BLaER1 (cell line): ENCODE measurements at regions not wholly inside any gene's neighbourhood (a gene's known extent, or its start where the extent isn't known, plus 50 kb on each side); places are given as distances from the start of the nearest gene placed in this dataset.
"Not testable (repeated sequence)": the region's sequence is repeated elsewhere in the genome, so short reads cannot be mapped to it uniquely, and the experiment has no call there.

Experiments used
- H3K27ac ChIP-seq: shearing (Covaris generic); formaldehyde crosslinking; 2 replicates; pipeline ENCODE4 v1.8.1; 2022
- H3K27me3 ChIP-seq: shearing (Covaris generic); formaldehyde crosslinking; 2 replicates; pipeline ENCODE4 v1.8.1; 2022
- H3K36me3 ChIP-seq: shearing (Covaris generic); formaldehyde crosslinking; 2 replicates; pipeline ENCODE4 v1.8.1; 2022
- H3K4me1 ChIP-seq: shearing (Covaris generic); formaldehyde crosslinking; 2 replicates; pipeline ENCODE4 v1.8.1; 2022
- H3K4me2 ChIP-seq: shearing (Covaris generic); formaldehyde crosslinking; 2 replicates; pipeline ENCODE4 v1.8.1; 2022
- H3K4me3 ChIP-seq: shearing (Covaris generic); formaldehyde crosslinking; 2 replicates; pipeline ENCODE4 v1.8.1; 2022
- H3K9ac ChIP-seq: shearing (Covaris generic); formaldehyde crosslinking; 2 replicates; pipeline ENCODE4 v1.8.1; 2022
- H3K9me3 ChIP-seq: shearing (Covaris generic); formaldehyde crosslinking; 2 replicates; pipeline ENCODE4 v1.8.1; 2022
- H4K20me1 ChIP-seq: shearing (Covaris generic); formaldehyde crosslinking; 2 replicates; pipeline ENCODE4 v1.8.1; 2022
- Cebpa-rat ChIP-seq: shearing (Covaris generic); IDR thresholded peaks from 2 replicates; pipeline ENCODE4 v1.8.1; 2022

DNA sequence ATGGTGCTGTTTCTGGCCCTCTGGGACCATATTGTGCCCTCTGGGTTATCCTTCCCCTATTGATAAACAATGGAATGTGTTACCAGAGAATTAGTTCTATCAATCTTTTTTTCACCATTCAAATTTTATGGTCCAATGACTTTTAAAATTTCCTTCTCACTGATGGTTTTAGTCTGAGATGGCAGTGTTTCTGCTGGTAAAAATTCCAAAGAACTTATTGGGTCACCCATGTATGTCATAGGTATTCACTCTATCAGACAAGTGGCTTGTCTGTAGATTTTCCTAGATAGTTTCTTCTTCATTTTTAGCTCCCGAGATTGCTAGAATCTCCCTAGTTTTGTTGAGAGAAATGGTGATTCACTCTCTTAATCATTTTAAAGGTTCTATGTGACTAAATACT, 357.2 kb upstream of the RGS17 start:
- TF ChIP-seq Cebpa-rat, result no peak
- no peaks in the 10 kb centered on the region for H4K20me1 ChIP-seq
- no peaks in the 10 kb centered on the region for H3K4me1 ChIP-seq
- H3K4me2 ChIP-seq, result no peak overlapping the region
- no peak overlapping the region for H3K4me3 ChIP-seq
- H3K27me3 ChIP-seq, result no peaks in the 10 kb centered on the region
- H3K36me3 ChIP-seq, result no peaks in the 10 kb centered on the region
- no peak overlapping the region for H3K27ac ChIP-seq
- H3K9ac ChIP-seq, result no peak overlapping the region
- no peaks in the 10 kb centered on the region for H3K9me3 ChIP-seq

DNA sequence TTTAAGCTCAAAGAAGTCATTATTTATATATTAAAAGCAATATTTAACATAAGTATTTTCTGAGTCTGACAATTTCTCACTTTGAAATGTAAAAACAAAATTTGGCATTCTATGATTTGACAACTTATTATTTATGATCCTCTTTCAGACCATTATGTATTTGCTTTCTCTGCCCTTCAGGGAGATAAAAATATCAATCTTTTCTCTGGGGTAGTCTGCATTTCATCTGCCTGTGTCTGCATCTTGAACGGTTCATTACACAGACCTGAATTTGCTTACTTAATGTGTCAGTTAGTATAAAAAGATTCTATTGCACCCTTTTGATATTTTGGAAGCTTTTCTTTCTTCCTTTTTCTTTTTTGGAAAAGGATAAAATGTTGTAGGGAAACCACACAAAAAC, 354.0 kb upstream of the RGS17 start:
- no peaks in the 10 kb centered on the region for H3K9me3 ChIP-seq
- no peak for TF ChIP-seq Cebpa-rat
- H3K36me3 ChIP-seq, result no peaks in the 10 kb centered on the region
- H3K27me3 ChIP-seq, result no peaks in the 10 kb centered on the region
- no peak overlapping the region for H3K4me3 ChIP-seq
- no peak overlapping the region for H3K27ac ChIP-seq
- no peaks in the 10 kb centered on the region for H3K4me1 ChIP-seq
- no peak overlapping the region for H3K4me2 ChIP-seq
- H4K20me1 ChIP-seq, result no peaks in the 10 kb centered on the region
- no peak overlapping the region for H3K9ac ChIP-seq

DNA sequence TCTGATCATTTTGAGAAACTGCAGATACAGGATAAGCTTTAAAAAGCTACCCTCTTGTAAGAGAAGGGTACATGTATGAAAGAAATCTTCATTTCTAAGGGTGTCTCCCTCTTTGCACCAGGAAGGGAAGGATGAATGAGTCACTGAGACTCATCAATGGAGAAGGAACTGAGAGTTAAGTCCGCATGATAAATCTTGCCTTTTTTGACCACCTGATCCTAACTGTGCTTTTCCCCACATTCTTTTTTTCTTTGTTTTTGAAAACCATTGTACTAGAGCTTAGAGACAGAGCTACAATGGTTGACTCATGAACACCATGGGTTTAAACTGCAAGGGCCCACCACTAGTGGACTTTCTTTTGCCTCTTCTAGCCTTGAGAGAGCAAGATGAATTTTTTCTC, 353.0 kb upstream of the RGS17 start:
- no peak for TF ChIP-seq Cebpa-rat
- Histone ChIP-seq H3K4me1 (no peaks in the 10 kb centered on the region), H3K36me3 (no peaks in the 10 kb centered on the region), H3K4me2 (no peak overlapping the region), H3K9ac (no peak overlapping the region), H4K20me1 (no peaks in the 10 kb centered on the region), H3K27ac (no peak overlapping the region), H3K4me3 (no peak overlapping the region), H3K27me3 (no peaks in the 10 kb centered on the region), H3K9me3 (no peaks in the 10 kb centered on the region)

DNA sequence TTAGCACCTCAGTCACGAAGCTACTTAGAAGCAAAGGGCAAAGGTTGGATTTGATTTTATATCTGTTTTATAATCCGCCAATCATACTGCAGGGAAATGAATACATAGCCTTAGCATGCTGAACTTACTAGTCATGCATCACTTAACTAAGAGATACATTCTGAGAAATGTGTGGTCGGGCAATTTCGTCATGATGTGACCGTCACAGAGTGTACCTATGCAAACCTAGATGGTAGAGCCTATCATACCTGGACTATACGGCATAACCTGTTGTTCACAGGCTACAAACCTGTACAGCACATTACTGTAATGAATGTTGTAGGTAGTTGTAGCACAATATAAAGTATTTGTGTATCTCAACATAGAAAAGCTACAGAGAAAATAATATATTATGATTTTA, 345.2 kb upstream of the RGS17 start:
- H3K4me3 ChIP-seq, result no peak overlapping the region
- no peak overlapping the region for H3K9ac ChIP-seq
- H3K27ac ChIP-seq, result no peak overlapping the region
- H3K9me3 ChIP-seq, result no peaks in the 10 kb centered on the region
- H3K4me2 ChIP-seq, result no peak overlapping the region
- H4K20me1 ChIP-seq, result no peaks in the 10 kb centered on the region
- H3K36me3 ChIP-seq, result no peaks in the 10 kb centered on the region
- no peaks in the 10 kb centered on the region for H3K4me1 ChIP-seq
- TF ChIP-seq Cebpa-rat, result no peak
- H3K27me3 ChIP-seq, result no peaks in the 10 kb centered on the region

DNA sequence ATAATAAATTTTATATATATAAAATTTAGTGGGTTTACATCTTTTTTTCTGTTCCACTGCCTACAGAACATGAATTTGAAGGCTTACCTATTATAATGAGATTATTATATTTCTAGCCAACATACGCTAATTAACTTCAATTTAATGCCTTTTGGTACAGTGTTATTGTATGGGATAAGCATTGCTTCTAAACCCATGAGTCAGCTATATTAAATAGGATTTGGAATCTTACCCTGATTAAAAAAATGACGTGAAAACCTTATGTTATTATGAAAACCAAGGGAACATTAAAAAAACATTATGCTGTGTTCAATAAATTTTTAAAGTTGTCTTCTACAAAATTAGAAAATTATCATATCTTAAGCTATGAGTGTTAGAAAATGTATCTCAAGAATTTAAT, 334.0 kb upstream of the RGS17 start:
- Histone ChIP-seq H3K9me3 (peaks cover 6% of the 10 kb centered on the region; the same call in 1 of the 2 replicates), H3K27me3 (no peaks in the 10 kb centered on the region), H3K36me3 (no peaks in the 10 kb centered on the region), H3K4me2 (no peak overlapping the region), H4K20me1 (no peaks in the 10 kb centered on the region), H3K4me1 (no peaks in the 10 kb centered on the region), H3K9ac (no peak overlapping the region), H3K27ac (no peak overlapping the region), H3K4me3 (no peak overlapping the region)
- TF ChIP-seq Cebpa-rat, result no peak

DNA sequence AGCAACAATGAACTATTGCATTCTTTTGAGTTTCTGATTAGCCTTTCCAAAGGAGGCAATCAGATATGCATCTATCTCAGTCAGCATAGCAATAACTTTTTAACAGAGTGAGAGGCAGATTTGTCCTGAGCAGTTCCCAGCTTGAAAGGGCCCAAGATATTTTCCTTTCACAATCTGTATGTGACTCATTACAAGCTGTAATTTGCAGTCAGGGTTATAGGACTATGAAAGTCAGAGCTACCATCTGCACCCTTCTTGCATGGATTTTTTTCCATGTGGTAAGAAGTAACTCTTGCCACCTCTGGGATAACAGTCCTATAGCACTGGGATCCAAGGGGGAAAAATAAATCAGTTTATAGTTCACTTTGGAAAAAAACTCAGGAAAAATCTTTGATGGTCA, 318.2 kb upstream of the RGS17 start:
- no peak for TF ChIP-seq Cebpa-rat
- Histone ChIP-seq H3K36me3 (no peaks in the 10 kb centered on the region), H3K4me1 (no peaks in the 10 kb centered on the region), H4K20me1 (no peaks in the 10 kb centered on the region), H3K27me3 (no peaks in the 10 kb centered on the region), H3K9ac (no peak overlapping the region), H3K4me2 (no peak overlapping the region), H3K9me3 (no peaks in the 10 kb centered on the region), H3K27ac (no peak overlapping the region), H3K4me3 (no peak overlapping the region)

DNA sequence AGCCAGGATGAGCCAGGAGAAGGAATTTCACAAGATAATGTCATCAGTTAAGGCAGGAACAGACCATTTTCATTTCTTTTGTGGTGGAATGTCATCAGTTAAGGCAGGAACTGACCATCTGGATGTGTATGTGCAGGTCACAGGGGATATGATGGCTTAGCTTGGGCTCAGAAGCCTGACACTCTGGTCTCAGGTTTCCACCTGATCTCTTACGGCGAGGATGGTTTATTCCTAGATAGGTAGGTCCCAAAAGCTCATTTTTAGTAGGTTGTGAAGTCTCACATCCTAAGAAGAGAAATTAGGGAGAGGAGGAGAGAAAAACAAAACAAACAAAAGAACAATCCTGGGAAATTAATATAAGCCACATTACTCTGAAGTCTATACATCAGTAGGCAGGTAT, 311.7 kb upstream of the RGS17 start:
- H3K4me2 ChIP-seq, H3K27me3 ChIP-seq, H3K9me3 ChIP-seq, H3K4me3 ChIP-seq, H3K27ac ChIP-seq, H3K36me3 ChIP-seq, H3K9ac ChIP-seq, H4K20me1 ChIP-seq, H3K4me1 ChIP-seq: not testable (repeated sequence)

DNA sequence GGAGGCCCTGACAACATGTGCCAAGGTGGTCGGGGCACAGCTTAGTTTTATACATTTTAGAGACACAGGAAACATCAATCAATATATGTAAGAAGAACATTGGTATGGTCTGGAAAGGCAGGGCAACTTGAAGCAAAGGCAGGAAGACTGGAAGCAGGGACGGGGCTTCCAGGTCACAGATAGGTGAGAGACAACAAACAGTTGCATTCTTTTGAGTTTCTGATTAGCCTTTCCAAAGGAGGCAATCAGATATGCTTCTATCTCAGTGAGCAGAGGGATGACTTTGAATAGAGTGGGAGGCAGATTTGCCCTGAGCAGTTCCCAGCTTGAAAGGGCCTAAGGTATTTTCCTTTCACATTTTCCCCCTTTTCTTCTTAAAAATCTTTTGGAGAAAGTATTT, 311.0 kb upstream of the RGS17 start:
- H3K36me3 ChIP-seq, result no peaks in the 10 kb centered on the region
- no peak overlapping the region for H3K9ac ChIP-seq
- H3K27me3 ChIP-seq, result no peaks in the 10 kb centered on the region
- H3K27ac ChIP-seq, result no peak overlapping the region
- H3K4me1 ChIP-seq, result no peaks in the 10 kb centered on the region
- peaks cover 5% of the 10 kb centered on the region; the same call in 1 of the 2 replicates for H3K9me3 ChIP-seq
- H4K20me1 ChIP-seq, result no peaks in the 10 kb centered on the region
- H3K4me2 ChIP-seq, result no peak overlapping the region
- TF ChIP-seq Cebpa-rat, result no peak
- H3K4me3 ChIP-seq, result no peak overlapping the region

DNA sequence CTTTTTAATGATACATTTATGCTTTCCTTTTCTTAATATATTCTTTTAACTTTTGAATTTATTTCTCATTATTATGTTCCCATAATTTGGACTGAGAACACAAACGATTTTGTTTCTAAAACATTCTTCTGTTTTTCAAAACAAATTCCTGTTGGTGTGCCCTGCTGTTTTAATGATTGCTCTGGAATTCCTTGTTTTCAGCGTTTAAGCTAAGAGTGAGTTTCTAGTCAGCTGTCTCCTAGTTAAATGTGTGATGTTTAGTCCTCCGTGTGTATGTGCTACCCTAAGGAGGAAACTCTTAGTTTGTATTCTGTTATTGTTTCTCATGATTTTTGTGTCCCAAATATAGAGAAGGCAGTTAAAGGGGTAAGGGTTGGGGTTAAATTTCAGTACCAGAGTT, 306.1 kb upstream of the RGS17 start:
- no peaks in the 10 kb centered on the region for H3K4me1 ChIP-seq
- H4K20me1 ChIP-seq, result no peaks in the 10 kb centered on the region
- TF ChIP-seq Cebpa-rat, result no peak
- no peaks in the 10 kb centered on the region for H3K9me3 ChIP-seq
- H3K4me3 ChIP-seq, result no peak overlapping the region
- H3K9ac ChIP-seq, result no peak overlapping the region
- no peaks in the 10 kb centered on the region for H3K27me3 ChIP-seq
- H3K36me3 ChIP-seq, result no peaks in the 10 kb centered on the region
- no peak overlapping the region for H3K27ac ChIP-seq
- no peak overlapping the region for H3K4me2 ChIP-seq

DNA sequence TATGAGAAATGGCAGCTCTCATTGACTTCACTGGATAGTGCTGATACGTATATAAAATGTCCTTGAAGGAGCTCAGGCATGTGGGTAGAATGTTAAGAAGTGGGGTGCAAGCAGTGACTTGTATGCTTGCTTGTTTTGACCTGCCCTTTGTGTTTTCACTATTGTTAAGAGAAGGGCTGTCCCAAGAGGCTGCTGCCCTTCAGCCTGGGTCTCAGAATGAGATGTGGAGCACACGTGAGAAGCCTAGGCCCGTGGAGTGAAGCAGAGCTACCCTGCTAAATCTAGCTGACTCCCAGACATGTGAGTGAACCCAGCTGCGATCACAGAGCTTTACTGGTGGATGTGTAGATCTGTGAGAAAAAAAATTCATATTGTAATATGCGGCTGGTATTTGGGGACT, 305.3 kb upstream of the RGS17 start:
- no peak for TF ChIP-seq Cebpa-rat
- H3K36me3 ChIP-seq, result no peaks in the 10 kb centered on the region
- no peak overlapping the region for H3K27ac ChIP-seq
- H3K4me3 ChIP-seq, result no peak overlapping the region
- no peak overlapping the region for H3K4me2 ChIP-seq
- no peaks in the 10 kb centered on the region for H3K9me3 ChIP-seq
- no peak overlapping the region for H3K9ac ChIP-seq
- no peaks in the 10 kb centered on the region for H3K27me3 ChIP-seq
- H3K4me1 ChIP-seq, result no peaks in the 10 kb centered on the region
- H4K20me1 ChIP-seq, result no peaks in the 10 kb centered on the region

DNA sequence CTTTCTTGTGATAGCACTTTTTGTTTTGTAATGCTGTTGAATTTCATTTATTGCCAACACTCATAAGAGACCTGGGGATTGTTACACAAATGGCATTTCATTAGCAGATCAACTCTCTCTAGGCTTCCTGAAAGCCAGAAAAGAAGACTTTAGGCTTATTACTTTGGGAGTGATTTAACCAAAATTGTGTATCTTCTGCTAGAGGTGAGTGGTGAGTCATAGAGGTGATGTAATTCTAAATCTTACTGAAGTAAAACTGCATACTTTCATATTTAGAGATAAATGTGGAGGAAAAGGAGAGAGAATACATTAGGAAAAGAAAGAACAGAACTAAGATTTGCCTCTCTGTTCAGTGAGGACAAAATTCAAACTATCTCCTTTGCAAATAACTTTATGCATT, 304.7 kb upstream of the RGS17 start:
- no peaks in the 10 kb centered on the region for H4K20me1 ChIP-seq
- no peaks in the 10 kb centered on the region for H3K27me3 ChIP-seq
- TF ChIP-seq Cebpa-rat, result no peak
- no peaks in the 10 kb centered on the region for H3K9me3 ChIP-seq
- no peaks in the 10 kb centered on the region for H3K36me3 ChIP-seq
- no peak overlapping the region for H3K4me2 ChIP-seq
- H3K9ac ChIP-seq, result no peak overlapping the region
- no peak overlapping the region for H3K4me3 ChIP-seq
- no peaks in the 10 kb centered on the region for H3K4me1 ChIP-seq
- H3K27ac ChIP-seq, result no peak overlapping the region
